ENCODE measurements at regions not wholly inside any gene's neighbourhood (a gene's known extent, or its start where the extent isn't known, plus 50 kb on each side); places are given as distances from the start of the nearest gene placed in this dataset.

DNA sequence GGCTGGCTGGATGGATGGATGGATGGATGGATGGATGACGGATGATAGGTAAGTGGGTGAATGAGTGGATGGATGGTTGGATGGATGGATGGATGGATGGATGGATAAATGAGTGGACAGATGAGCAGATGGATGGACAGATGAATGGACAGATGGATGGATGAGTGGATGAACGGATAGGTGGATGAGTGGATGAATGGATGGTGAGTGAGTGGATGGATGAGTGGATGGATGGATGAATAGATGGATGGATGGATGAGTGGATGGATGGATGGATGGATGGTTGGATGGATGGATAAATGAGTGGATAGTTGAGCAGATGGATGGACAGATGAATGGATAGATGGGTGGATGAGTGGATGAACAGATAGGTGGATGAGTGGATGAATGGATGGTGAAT lies 340.7 kb upstream of the AUTS2 start:
- H3K27me3 ChIP-seq, result no peaks in the 10 kb centered on the region
- no peak for TF ChIP-seq POLR2AphosphoS5 (IDR thresholded peaks at IDR 0.05)
- no peak for TF ChIP-seq EP300 (IDR thresholded peaks at IDR 0.05)
- TF ChIP-seq, protein P1, sequence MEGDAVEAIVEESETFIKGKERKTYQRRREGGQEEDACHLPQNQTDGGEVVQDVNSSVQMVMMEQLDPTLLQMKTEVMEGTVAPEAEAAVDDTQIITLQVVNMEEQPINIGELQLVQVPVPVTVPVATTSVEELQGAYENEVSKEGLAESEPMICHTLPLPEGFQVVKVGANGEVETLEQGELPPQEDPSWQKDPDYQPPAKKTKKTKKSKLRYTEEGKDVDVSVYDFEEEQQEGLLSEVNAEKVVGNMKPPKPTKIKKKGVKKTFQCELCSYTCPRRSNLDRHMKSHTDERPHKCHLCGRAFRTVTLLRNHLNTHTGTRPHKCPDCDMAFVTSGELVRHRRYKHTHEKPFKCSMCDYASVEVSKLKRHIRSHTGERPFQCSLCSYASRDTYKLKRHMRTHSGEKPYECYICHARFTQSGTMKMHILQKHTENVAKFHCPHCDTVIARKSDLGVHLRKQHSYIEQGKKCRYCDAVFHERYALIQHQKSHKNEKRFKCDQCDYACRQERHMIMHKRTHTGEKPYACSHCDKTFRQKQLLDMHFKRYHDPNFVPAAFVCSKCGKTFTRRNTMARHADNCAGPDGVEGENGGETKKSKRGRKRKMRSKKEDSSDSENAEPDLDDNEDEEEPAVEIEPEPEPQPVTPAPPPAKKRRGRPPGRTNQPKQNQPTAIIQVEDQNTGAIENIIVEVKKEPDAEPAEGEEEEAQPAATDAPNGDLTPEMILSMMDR (IDR thresholded peaks at IDR 0.05), result no peak
- TF ChIP-seq POLR2A (IDR thresholded peaks at IDR 0.05; ENCODE audit: low read depth), result no peak
- no peaks in the 10 kb centered on the region for H3K9me3 ChIP-seq
- H3K36me3 ChIP-seq, result no peaks in the 10 kb centered on the region
- WGBS, result 91% methylated on average over 2 of the region's 2 CpGs
- no peak overlapping the region for H3K27ac ChIP-seq (replicated peaks in 1 of 4)
- intact Hi-C loops (cut with DNase I), result no loop called here
- no peak overlapping the region for H3K4me3 ChIP-seq
- no peak for DNase-seq (ENCODE audit: extremely low spot score)
- H3K4me1 ChIP-seq, result peaks cover 0 to 18% (median 3%) of the 10 kb centered on the region in 4 donors

DNA sequence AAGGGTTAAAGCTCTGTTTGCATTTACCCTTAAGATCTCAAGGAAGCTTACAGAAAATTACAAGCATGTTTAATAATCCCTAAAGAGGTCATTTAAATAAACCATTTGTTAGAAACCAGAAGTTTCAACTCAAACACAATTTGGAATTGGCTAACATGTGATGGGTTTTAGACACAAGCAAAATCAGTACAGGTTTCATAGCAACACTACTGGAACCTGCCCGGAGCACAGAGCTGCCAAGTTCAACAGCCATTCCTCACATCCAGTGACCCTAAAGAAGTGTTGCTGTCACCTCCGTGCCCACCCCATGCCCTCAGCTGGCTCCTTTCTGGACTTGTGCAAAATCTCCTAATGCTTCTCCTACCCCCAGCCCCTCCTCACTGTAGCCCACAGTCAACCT lies 338.8 kb upstream of the AUTS2 start:
- intact Hi-C loops (cut with DNase I), result no loop called here
- TF ChIP-seq POLR2AphosphoS5 (IDR thresholded peaks at IDR 0.05), result no peak
- TF ChIP-seq, protein P1 (IDR thresholded peaks at IDR 0.05), result no peak
- no peak for TF ChIP-seq POLR2A (IDR thresholded peaks at IDR 0.05; ENCODE audit: low read depth)
- TF ChIP-seq EP300 (IDR thresholded peaks at IDR 0.05), result no peak
- Histone ChIP-seq H3K36me3 (no peaks in the 10 kb centered on the region), H3K27ac (replicated peaks in 1 of 4) (no peak overlapping the region), H3K4me1 (peaks cover 0 to 18% (median 3%) of the 10 kb centered on the region in 4 donors), H3K27me3 (no peaks in the 10 kb centered on the region), H3K4me3 (no peak overlapping the region), H3K9me3 (no peaks in the 10 kb centered on the region)
- WGBS, result 16% methylated on average over 2 of the region's 2 CpGs
- DNase-seq (ENCODE audit: extremely low spot score), result no peak

DNA sequence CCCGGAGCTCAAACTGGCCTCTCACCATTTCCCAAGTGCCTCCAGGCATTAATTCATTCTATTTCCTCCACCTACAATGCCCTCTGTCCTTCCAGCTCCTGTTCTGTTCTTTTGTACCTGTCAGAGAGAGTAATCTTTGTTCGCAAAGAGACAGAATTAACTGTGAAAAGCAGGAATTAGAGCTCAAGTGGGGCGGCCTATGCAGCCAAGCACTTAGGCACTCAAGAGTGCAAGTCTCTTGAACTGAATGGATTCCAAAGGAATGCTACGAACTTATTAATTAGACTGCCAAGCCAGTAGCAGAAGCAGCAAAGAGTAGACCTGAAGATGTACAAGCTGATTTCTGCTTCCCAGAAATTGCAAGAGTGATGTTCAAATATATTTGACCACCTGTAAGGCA lies 338.3 kb upstream of the AUTS2 start:
- DNase-seq (ENCODE audit: extremely low spot score), result no peak
- H3K27me3 ChIP-seq, result no peaks in the 10 kb centered on the region
- intact Hi-C loops (cut with DNase I), result no loop called here
- H3K4me3 ChIP-seq, result no peak overlapping the region
- peaks cover 0 to 18% (median 3%) of the 10 kb centered on the region in 4 donors for H3K4me1 ChIP-seq
- H3K27ac ChIP-seq (replicated peaks in 1 of 4), result no peak overlapping the region
- no peak for TF ChIP-seq EP300 (IDR thresholded peaks at IDR 0.05)
- TF ChIP-seq POLR2AphosphoS5 (IDR thresholded peaks at IDR 0.05), result no peak
- TF ChIP-seq POLR2A (IDR thresholded peaks at IDR 0.05; ENCODE audit: low read depth), result no peak
- TF ChIP-seq, protein P1 (IDR thresholded peaks at IDR 0.05), result no peak
- 74% methylated on average over 4 of the region's 4 CpGs for WGBS
- no peaks in the 10 kb centered on the region for H3K9me3 ChIP-seq
- no peaks in the 10 kb centered on the region for H3K36me3 ChIP-seq

DNA sequence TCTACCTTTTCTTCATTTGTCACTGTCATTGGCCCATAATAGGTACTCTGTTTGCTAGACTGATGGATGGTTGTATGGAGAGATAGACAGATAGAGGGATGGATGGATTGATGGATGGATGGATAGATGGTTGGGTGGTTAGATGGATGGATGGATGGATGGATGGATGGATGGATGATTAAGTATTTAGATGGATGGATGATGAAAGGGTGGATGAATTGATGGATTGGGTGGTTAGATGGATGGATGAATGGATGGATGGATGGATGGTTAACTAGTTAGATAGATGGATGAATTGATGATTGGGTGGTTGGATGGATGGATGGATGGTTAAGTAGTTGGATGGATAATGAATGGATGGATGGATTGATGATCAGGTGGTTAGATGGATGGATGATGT lies 334.7 kb upstream of the AUTS2 start:
- H3K9me3 ChIP-seq, result no peaks in the 10 kb centered on the region
- DNase-seq (ENCODE audit: extremely low spot score), result no peak
- no peaks in the 10 kb centered on the region for H3K36me3 ChIP-seq
- no peak for TF ChIP-seq POLR2A (IDR thresholded peaks at IDR 0.05; ENCODE audit: low read depth)
- TF ChIP-seq, protein P1 (IDR thresholded peaks at IDR 0.05), result no peak
- no peak overlapping the region for H3K4me3 ChIP-seq
- H3K27ac ChIP-seq (replicated peaks in 1 of 4), result no peak overlapping the region
- peaks cover 0 to 18% (median 3%) of the 10 kb centered on the region in 4 donors for H3K4me1 ChIP-seq
- H3K27me3 ChIP-seq, result no peaks in the 10 kb centered on the region
- intact Hi-C loops (cut with DNase I), result no loop called here

DNA sequence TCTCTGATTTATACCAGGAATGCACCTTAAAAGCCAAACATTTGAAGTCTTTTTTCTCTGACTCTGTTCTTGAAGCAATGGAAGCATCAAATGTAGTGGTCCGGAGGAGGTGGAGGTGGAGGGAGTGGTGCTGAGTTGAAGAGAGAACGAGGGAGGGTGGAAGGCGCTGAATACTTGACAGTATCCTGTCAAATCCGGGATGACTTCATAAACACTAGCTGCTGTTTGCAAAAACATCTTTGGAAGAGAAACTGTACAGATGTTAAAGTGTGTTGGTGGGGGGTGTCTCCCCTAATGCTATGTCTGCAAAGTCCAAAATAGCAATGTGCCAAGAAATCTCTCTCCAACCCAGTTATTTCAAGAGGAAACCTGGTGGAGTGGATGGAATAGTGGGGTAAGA lies 328.5 kb upstream of the AUTS2 start:
- Histone ChIP-seq H3K27me3 (no peaks in the 10 kb centered on the region), H3K27ac (replicated peaks in 1 of 4) (no peak overlapping the region), H3K36me3 (no peaks in the 10 kb centered on the region), H3K4me3 (no peak overlapping the region), H3K9me3 (no peaks in the 10 kb centered on the region), H3K4me1 (peaks cover 0 to 8% (median 4%) of the 10 kb centered on the region in 4 donors)
- no peak for TF ChIP-seq EP300 (IDR thresholded peaks at IDR 0.05)
- TF ChIP-seq POLR2A (IDR thresholded peaks at IDR 0.05; ENCODE audit: low read depth), result no peak
- TF ChIP-seq, protein P1 (IDR thresholded peaks at IDR 0.05), result no peak
- TF ChIP-seq POLR2AphosphoS5 (IDR thresholded peaks at IDR 0.05), result no peak
- 65% methylated on average over 4 of the region's 4 CpGs for WGBS
- DNase-seq (ENCODE audit: extremely low spot score), result no peak
- intact Hi-C loops (cut with DNase I), result no loop called here

Data from esophagus muscularis mucosa (tissue), 4 donors.